ENCODE measurements at regions not wholly inside any gene's neighbourhood (a gene's known extent, or its start where the extent isn't known, plus 50 kb on each side); places are given as distances from the start of the nearest gene placed in this dataset.

GRCh38 chr9:72415163-72415562 is 50.2 kb upstream of the ZFAND5 start:
- FAIRE-seq (peak; percentile 41), DNase-seq (ENCODE audit: insufficient read length, low spot score) (no peak)
- TF ChIP-seq POLR2A (IDR thresholded peaks at IDR 0.05; ENCODE audit: low read depth, low read length), result no peak

All from H54 (cell line).